HTR-8/SVneo (cell line): ENCODE measurements at regions not wholly inside any gene's neighbourhood (a gene's known extent, or its start where the extent isn't known, plus 50 kb on each side); places are given as distances from the start of the nearest gene placed in this dataset.
A peak's percentile ranks its signal among the peaks of the same experiment; 100 is the strongest.

Experiments
- DNase-seq: peaks from one replicate; pipeline ENCODE4 v3.0.0; 2011; ENCODE audit warnings: low spot score, mixed read lengths; ENCODE audit not compliant: insufficient read length
- FAIRE-seq: peaks from 2 replicates; lab custom pipeline; 2011; peaks lifted over from hg19 to GRCh38; lab: Jason Lieb, UNC

DNA sequence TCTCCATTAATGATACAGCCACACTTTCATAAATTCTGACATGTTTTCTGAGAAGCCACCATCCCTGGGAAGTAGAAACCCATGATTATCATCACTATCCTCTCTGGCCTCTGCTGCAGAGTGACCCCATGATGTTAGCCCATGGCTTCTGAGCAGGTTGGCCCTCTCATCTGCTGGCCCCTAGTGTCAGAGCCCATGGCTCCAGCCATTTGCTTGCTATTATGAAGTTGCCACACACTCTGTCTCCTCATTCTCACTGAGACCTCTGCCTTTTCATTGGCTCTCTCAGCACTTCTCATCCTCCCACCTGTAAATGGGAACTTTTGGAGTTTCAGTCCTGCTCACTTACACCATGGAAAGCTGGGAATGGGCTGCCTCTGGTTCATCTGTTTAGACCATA is 192.7 kb downstream of the GASK1B start:
- DNase-seq: no peak
- no peak for FAIRE-seq

DNA sequence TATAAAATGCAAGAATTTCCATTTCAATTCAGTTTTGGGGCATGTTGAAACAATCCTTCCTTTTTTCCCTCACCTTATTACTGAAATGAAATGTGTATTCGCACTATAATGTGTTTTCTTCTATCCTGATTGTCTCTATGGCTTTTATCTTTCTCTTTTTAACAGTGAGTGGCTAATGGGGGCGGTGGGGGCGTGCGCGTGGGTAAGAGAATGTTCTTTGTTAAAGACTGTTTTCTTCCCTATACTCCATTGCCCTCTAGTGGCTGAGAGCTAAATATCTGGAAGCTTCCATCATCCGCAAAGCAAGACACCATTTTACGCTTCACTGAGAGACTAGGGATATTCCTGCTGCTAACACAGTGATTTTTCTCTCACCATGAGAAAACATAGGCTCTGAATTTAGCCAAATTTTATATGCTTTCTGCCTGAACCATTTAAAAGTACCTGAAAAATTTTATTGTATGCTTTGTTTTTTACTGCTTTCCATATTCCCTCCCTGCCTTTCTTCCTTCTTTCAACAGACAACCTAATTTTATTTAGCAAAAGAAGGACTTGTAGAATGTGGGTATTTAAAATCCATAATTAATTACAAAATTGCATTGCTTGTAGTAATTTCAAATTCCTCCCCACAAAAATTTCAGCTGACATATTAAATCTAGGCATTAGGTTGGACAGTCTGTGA is 194.0 kb downstream of the GASK1B start:
- peak; percentile 47 for DNase-seq
- no peak for FAIRE-seq

- FAIRE-seq: no peak
- DNase-seq: no peak
Measured at GRCh38 chr4:157977086-157977485, 195.7 kb downstream of the GASK1B start.

- FAIRE-seq: no peak
- DNase-seq: no peak
Measured at GRCh38 chr4:157973297-157973696, 199.5 kb downstream of the GASK1B start.

DNA sequence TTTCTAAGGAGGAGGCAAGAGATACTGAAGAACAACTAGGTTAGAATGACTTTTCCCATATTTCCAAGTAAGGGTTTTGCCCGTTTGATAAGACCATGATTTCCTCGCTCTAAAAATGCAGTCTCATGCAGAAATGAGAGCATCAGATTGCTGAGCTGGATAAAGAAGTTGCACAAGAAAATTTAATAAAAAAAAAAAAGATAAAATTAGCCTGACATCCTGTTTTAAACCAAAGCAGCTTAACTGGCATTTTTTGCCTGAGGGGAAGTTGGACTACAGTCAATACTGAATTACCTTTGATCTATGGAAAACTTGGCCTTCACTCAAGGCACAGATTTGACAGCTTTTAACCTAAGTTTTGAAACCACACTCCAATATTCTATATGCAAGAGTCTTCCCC is 208.4 kb downstream of the GASK1B start:
- no peak for FAIRE-seq

DNA sequence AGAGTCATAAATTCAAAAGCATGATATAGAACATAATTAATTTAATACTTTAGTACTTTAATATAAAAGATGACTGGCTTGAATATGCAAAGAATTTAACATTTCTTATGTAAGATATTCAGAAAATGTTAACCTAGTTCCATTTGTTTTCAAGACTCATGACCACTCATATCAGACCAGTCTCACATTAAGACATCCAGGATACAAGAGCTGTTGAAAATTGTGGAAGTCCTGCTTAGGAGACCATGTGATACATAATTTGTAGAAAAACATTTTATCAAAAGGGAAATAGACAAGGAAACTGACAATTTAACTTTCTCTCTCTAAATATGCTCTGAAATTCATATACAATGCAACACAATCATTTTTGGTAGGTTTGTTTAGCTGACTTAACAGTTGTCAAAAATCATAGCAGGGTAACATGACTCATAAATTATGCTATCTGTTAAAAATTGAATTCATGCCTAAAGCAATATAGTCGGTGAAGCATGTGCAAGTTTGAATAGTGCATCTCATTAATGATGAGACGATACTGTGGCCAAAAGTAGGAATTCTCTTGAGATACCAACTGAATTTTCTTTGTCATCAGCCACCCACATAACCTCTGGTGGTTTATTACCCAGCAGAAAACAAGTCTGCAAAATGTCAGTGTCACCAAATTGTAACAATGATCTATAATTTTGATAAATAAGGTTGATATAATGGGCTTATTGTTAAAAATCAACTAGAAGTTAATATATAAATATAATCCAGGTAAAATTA is 211.4 kb downstream of the GASK1B start:
- DNase-seq: no peak
- FAIRE-seq: no peak

More for the DNA sequence above, 208.4 kb downstream of the GASK1B start:
- DNase-seq: no peak

GRCh38 chr4:157957905-157958304 is 214.9 kb downstream of the GASK1B start:
- DNase-seq (no peak), FAIRE-seq (no peak)

- no peak for FAIRE-seq
- DNase-seq: no peak
Measured at GRCh38 chr4:157942017-157942416, 230.8 kb downstream of the GASK1B start.

DNA sequence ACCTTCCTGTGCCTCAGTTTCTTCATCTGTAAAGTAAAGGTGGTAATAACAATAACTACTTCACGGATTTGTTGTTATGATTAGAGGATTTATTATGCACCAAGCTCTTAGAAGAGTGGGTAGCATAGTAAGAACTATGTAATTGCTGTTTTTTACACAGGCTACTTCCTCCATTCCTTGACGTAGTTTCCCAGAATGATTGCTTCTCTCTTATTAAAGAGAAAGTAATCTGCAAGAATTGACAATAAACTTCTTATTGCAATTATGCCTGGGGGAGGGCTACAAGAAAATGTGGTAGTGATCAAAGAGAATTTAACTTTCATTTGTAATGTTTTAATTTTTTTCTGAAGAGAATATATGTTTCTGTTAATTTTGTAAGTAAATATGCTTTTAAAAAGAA is 238.7 kb downstream of the GASK1B start:
- DNase-seq: no peak
- FAIRE-seq: no peak

DNA sequence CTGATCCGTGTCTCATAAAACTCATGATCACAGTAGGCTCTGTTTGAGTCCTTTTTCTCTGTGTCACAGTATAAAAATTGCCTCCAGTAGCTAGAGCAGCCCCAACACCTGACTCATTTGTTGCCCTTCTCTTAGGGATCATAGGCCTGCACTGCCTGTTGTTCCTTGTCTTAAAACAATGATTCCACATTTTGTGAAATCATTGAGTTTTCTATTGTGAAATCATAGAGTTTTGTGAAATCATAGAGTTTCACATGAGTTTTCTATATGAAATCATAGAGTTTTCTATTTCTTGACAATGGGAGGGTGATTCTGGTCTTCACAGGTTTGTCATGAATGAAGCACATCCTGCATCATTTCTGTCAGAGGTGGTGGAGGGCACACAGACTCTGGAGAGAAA is 239.9 kb downstream of the GASK1B start:
- FAIRE-seq (no peak), DNase-seq (no peak)

DNA sequence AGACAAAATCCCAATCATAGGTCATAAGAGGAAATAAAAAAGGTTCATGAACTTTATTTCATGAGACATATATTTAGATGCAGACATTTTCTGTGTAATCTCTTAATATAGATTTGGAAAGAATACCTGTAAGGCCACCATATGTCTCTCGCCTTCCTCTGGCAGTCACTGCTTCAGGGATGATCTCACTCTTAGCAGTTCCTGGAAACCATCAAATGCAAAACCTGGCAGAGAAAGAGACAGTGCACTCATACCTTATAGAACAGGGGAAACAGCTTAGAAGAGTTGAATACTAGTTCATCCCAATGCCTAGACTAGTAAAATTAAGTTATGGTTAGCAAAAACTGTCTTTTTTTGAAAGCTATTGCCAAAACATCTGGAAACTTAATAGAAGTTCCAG is 243.3 kb downstream of the GASK1B start:
- DNase-seq (no peak), FAIRE-seq (no peak)

GRCh38 chr4:157918036-157918832 is 254.6 kb downstream of the GASK1B start:
- FAIRE-seq (no peak), DNase-seq (no peak)

DNA sequence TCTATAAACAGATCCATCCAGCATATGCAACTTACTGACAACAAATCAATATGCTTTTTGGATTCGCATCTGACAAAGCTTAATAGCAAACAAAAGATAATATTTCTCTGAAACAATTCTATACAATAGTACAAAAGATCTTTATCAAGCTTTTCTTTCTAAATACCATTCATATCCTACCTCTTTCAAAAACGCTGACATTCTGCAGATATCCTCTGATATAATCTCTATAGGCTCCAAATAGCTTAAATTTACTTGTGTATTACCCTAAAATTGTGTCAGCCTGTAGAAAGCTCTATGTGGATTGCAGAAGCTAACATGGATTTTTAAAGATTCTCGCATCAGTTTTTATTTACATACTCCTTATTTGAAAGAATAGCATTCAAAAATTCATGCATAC is 260.6 kb downstream of the GASK1B start:
- FAIRE-seq: no peak
- no peak for DNase-seq

- DNase-seq (no peak), FAIRE-seq (no peak)
Measured at GRCh38 chr4:157911662-157912061, 261.2 kb downstream of the GASK1B start.

DNA sequence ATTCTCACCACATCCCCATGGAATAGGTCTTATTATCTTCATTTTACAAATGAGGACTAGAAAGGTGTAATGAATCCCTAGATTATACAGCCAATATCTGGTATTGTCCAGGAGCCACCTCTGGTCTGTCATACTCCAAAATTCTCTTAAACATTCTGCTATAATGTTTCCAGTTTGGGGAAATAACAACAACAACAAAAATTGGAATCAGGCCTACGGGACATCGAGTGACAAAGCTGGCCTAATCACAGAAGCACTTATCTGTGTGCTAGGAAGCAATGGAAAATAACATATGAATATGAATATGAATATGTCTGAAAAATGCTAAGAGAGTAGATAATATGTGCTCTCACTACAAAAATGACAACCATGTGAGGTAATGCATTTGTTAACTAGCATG is 264.1 kb downstream of the GASK1B start:
- FAIRE-seq: no peak
- DNase-seq: no peak

- no peak for FAIRE-seq
Measured at GRCh38 chr4:157908031-157908430, 264.8 kb downstream of the GASK1B start.

GRCh38 chr4:157907226-157907946 is 265.4 kb downstream of the GASK1B start:
- DNase-seq (no peak), FAIRE-seq (no peak)

More at GRCh38 chr4:157908031-157908430, 264.8 kb downstream of the GASK1B start:
- DNase-seq: no peak

DNA sequence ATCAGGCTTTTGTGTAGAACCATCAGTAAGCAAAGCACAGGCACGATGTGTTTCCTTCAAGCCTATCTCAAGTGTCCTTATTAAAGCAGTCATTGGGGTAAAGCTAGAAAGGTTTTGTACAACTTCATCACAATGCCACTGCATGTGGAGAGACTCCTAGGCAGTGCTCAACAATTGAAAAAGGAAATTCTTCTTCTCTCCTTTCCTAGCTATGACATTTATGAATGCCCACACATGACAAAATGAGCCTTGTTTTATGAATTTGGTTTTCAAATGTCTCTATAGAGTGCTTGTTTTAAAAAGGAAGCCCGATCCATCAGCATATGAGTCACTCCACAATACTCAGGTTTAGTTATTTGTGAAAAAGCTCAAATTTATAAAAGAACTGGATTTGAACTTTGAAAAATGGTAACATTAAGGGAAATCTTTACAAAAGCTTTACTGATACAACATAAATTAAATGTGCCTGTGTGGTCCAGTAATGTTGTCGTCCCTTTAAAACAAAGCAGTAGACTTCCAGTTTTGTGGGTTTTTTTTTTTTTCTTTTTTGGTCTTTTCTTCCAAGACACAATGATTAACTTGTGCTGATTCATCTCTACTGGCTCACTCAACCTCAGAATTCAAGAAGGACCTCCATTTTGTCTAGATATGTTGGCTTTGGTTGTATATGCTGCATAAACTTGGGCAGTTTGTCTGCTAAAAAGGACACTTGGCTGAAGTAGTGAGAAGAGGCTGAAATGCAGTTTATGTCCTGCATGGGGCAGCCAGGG is 273.8 kb downstream of the GASK1B start:
- FAIRE-seq (no peak), DNase-seq (no peak)

GRCh38 chr4:157897855-157898370 is 274.9 kb downstream of the GASK1B start:
- DNase-seq (no peak), FAIRE-seq (no peak)
